ENCODE measurements at regions not wholly inside any gene's neighbourhood (a gene's known extent, or its start where the extent isn't known, plus 50 kb on each side); places are given as distances from the start of the nearest gene placed in this dataset.

DNA sequence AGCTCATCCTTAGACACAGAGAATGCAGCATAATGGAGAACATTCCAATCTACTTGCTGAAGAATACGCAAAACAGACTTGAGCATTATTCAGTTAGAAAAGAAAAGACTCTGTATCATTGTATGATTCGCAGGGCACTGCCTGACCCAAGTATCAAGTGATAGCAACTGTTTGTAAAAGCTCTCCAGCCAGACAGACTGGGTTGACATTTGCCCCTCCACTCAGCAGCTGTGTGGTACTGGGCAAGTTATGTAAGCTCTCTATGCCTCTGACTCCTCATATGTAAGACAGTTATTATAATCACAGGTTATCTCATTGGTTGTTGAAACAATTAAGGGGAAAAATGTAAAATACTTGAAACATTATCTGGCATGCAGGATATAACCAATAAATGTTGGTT lies 505.0 kb downstream of the ELAVL2 start:
- TF ChIP-seq, protein P1, sequence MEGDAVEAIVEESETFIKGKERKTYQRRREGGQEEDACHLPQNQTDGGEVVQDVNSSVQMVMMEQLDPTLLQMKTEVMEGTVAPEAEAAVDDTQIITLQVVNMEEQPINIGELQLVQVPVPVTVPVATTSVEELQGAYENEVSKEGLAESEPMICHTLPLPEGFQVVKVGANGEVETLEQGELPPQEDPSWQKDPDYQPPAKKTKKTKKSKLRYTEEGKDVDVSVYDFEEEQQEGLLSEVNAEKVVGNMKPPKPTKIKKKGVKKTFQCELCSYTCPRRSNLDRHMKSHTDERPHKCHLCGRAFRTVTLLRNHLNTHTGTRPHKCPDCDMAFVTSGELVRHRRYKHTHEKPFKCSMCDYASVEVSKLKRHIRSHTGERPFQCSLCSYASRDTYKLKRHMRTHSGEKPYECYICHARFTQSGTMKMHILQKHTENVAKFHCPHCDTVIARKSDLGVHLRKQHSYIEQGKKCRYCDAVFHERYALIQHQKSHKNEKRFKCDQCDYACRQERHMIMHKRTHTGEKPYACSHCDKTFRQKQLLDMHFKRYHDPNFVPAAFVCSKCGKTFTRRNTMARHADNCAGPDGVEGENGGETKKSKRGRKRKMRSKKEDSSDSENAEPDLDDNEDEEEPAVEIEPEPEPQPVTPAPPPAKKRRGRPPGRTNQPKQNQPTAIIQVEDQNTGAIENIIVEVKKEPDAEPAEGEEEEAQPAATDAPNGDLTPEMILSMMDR (optimal IDR thresholded peaks at IDR 0.05 in 1 of 3, IDR thresholded peaks at IDR 0.05 in 1 of 3, conservative IDR thresholded peaks at IDR 0.05 in 1 of 3; ENCODE audit: extremely low read depth in 1 of 3, insufficient read depth in 2 of 3, low read length in 3 of 3) = no peak
- TF ChIP-seq EZH2 (IDR thresholded peaks at IDR 0.05; ENCODE audit: low read length) = no peak
